WTC11 (cell line): ENCODE measurements at regions not wholly inside any gene's neighbourhood (a gene's known extent, or its start where the extent isn't known, plus 50 kb on each side); places are given as distances from the start of the nearest gene placed in this dataset.
"Not testable (repeated sequence)": the region's sequence is repeated elsewhere in the genome, so short reads cannot be mapped to it uniquely, and the experiment has no call there.

Experiments used
- ATAC-seq: fragments of 200-7000 bp; cut with Tn5 transposase; 2 replicates; pipeline ENCODE4 v1.10.0; 2021; ENCODE audit warnings: mild to moderate bottlenecking, moderate library complexity
- CTCF ChIA-PET: fragments of 300-600 bp; sonication (Branson Sonifier 250); formaldehyde crosslinking; loops from one replicate; lab custom pipeline; 2021; ENCODE audit warnings: antibody characterized with exemption; lab: Charles Lee
- POLR2A ChIA-PET: fragments of 350-600 bp; sonication (Branson Sonifier 250); formaldehyde crosslinking; loops from one replicate; lab custom pipeline; 2021; ENCODE audit warnings: antibody characterized with exemption; lab: Charles Lee
- DNase-seq: peaks from one replicate; pipeline ENCODE4 v3.0.0; 2021; ENCODE audit warnings: low spot score
- H3K27ac Mint-ChIP-seq: 2 replicates; pipeline ENCODE4 v1.8.0; 2021; ENCODE audit warnings: mixed read lengths
- H3K27me3 Mint-ChIP-seq: 2 replicates; pipeline ENCODE4 v1.8.0; 2021; ENCODE audit warnings: low read depth, mild to moderate bottlenecking, moderate library complexity, mixed read lengths
- H3K36me3 Mint-ChIP-seq: 2 replicates; pipeline ENCODE4 v1.8.0; 2021; ENCODE audit warnings: mixed read lengths
- H3K4me1 Mint-ChIP-seq: 2 replicates; pipeline ENCODE4 v1.8.0; 2022; ENCODE audit warnings: mixed read lengths
- H3K4me3 Mint-ChIP-seq: 2 replicates; pipeline ENCODE4 v1.8.0; 2021; ENCODE audit warnings: mild to moderate bottlenecking, moderate library complexity, mixed read lengths
- H3K9me3 Mint-ChIP-seq: 2 replicates; pipeline ENCODE4 v1.8.0; 2021; ENCODE audit warnings: mixed read lengths
- CBFB ChIP-seq: sonication (generic); formaldehyde crosslinking; IDR thresholded peaks from 2 replicates; pipeline ENCODE4 v1.8.1; 2022; ENCODE audit warnings: mild to moderate bottlenecking, low read depth, missing genetic modification reagents
- CDX4 ChIP-seq: fragments of 250-450 bp; sonication (Bioruptor Pico); IDR thresholded peaks from 2 replicates; pipeline ENCODE4 v1.9.0; 2021; ENCODE audit warnings: moderate library complexity, mild to moderate bottlenecking, inconsistent platforms, borderline replicate concordance
- CTCF ChIP-seq: fragments of 200-600 bp; IDR thresholded peaks from 2 replicates; pipeline ENCODE4 v1.8.0; 2022; ENCODE audit warnings: antibody characterized with exemption
- ELF4 ChIP-seq: sonication (generic); formaldehyde crosslinking; IDR thresholded peaks from 2 replicates; pipeline ENCODE4 v1.8.1; 2022; ENCODE audit warnings: low read depth, mild to moderate bottlenecking, moderate library complexity, missing genetic modification reagents
- ETV6 ChIP-seq: sonication (generic); formaldehyde crosslinking; IDR thresholded peaks from 2 replicates; pipeline ENCODE4 v1.8.1; 2022; ENCODE audit warnings: mild to moderate bottlenecking, missing genetic modification reagents
- FOXP1 ChIP-seq: sonication (generic); formaldehyde crosslinking; IDR thresholded peaks from 2 replicates; pipeline ENCODE4 v1.8.0; 2022; ENCODE audit warnings: missing genetic modification reagents, mild to moderate bottlenecking, moderate library complexity, borderline replicate concordance
- GABPB1 ChIP-seq: sonication (generic); formaldehyde crosslinking; IDR thresholded peaks from 2 replicates; pipeline ENCODE4 v1.8.1; 2023; ENCODE audit warnings: mild to moderate bottlenecking, missing genetic modification reagents
- IRF1 ChIP-seq: sonication (generic); formaldehyde crosslinking; IDR thresholded peaks from 2 replicates; pipeline ENCODE4 v1.8.0; 2023; ENCODE audit warnings: missing genetic modification reagents
- IRF2 ChIP-seq: sonication (generic); formaldehyde crosslinking; IDR thresholded peaks from 2 replicates; pipeline ENCODE4 v1.8.0; 2022; ENCODE audit warnings: low read depth, missing genetic modification reagents, borderline replicate concordance
- JAZF1 ChIP-seq: fragments of 250-450 bp; sonication (Bioruptor Pico); IDR thresholded peaks from 2 replicates; pipeline ENCODE4 v1.9.0; 2021; ENCODE audit warnings: moderate library complexity, mild to moderate bottlenecking, inconsistent platforms
- NFE2L1 ChIP-seq: sonication (generic); formaldehyde crosslinking; IDR thresholded peaks from 2 replicates; pipeline ENCODE4 v1.8.1; 2023; ENCODE audit warnings: missing genetic modification reagents
- NFYB ChIP-seq: sonication (generic); formaldehyde crosslinking; conservative IDR thresholded peaks from 2 replicates; pipeline ENCODE4 v1.8.0; 2022; ENCODE audit warnings: low read depth, missing genetic modification reagents
- PREB ChIP-seq: sonication (generic); formaldehyde crosslinking; IDR thresholded peaks from 2 replicates; pipeline ENCODE4 v1.8.1; 2022; ENCODE audit warnings: mild to moderate bottlenecking, missing genetic modification reagents, moderate library complexity, borderline replicate concordance
- PRRX2 ChIP-seq: fragments of 250-450 bp; sonication (Bioruptor Pico); IDR thresholded peaks from 2 replicates; pipeline ENCODE4 v1.8.0; 2021; ENCODE audit warnings: mild to moderate bottlenecking
- RELA ChIP-seq: sonication (generic); formaldehyde crosslinking; IDR thresholded peaks from 2 replicates; pipeline ENCODE4 v1.8.1; 2022; ENCODE audit warnings: missing genetic modification reagents, mild to moderate bottlenecking, borderline replicate concordance
- RORB ChIP-seq: fragments of 250-450 bp; sonication (Bioruptor Pico); IDR thresholded peaks from 2 replicates; pipeline ENCODE4 v1.9.0; 2021; ENCODE audit warnings: mild to moderate bottlenecking
- SOX15 ChIP-seq: fragments of 250-450 bp; sonication (Bioruptor Pico); IDR thresholded peaks from 2 replicates; pipeline ENCODE4 v1.9.0; 2021; ENCODE audit warnings: mild to moderate bottlenecking
- TEAD4 ChIP-seq: sonication (generic); formaldehyde crosslinking; IDR thresholded peaks from 2 replicates; pipeline ENCODE4 v1.8.0; 2022; ENCODE audit warnings: mild to moderate bottlenecking, missing genetic modification reagents
- USF2 ChIP-seq: sonication (generic); formaldehyde crosslinking; IDR thresholded peaks from 2 replicates; pipeline ENCODE4 v1.8.1; 2023; ENCODE audit warnings: mild to moderate bottlenecking, missing genetic modification reagents, moderate library complexity
- ZNF232 ChIP-seq: sonication (generic); formaldehyde crosslinking; IDR thresholded peaks from 2 replicates; pipeline ENCODE4 v1.8.0; 2022; ENCODE audit warnings: mild to moderate bottlenecking, missing genetic modification reagents
- ZNF263 ChIP-seq: sonication (generic); formaldehyde crosslinking; IDR thresholded peaks from 2 replicates; pipeline ENCODE4 v1.8.1; 2022; ENCODE audit warnings: low read depth, mild to moderate bottlenecking, moderate library complexity, missing genetic modification reagents
- ZNF416 ChIP-seq: fragments of 250-450 bp; sonication (Bioruptor Pico); IDR thresholded peaks from 2 replicates; pipeline ENCODE4 v1.9.0; 2021; ENCODE audit warnings: mild to moderate bottlenecking, inconsistent platforms
- ZNF671 ChIP-seq: fragments of 250-450 bp; sonication (Bioruptor Pico); IDR thresholded peaks from 2 replicates; pipeline ENCODE4 v1.8.0; 2021; ENCODE audit warnings: mild to moderate bottlenecking
- TF ChIP-seq, protein P1 (sequence below): sonication (generic); formaldehyde crosslinking; IDR thresholded peaks from 2 replicates; pipeline ENCODE4 v1.8.0; 2023; ENCODE audit warnings: mild to moderate bottlenecking, missing genetic modification reagents
- TF ChIP-seq, protein P2 (sequence below): sonication (generic); formaldehyde crosslinking; IDR thresholded peaks from 2 replicates; pipeline ENCODE4 v1.8.1; 2023; ENCODE audit warnings: mild to moderate bottlenecking, missing genetic modification reagents, moderate library complexity

DNA sequence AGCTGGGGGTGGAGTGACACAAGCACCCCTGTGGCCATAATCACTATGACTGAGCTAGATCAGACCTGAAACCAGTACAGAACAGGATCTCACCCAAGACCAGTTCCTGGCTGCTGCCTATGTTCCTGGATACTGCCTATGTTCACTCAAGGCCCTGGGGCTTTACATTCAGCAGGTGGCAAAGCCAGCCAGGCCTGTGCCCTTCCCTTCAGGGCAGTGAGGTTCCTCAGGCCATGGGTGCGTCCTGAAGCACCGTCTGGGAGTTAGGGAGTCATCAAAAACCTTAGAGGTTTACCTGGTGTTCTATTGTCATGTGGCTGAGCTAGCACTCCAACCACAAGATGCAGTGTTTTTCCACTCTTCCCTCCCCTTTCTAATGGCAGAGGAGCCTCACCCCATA is 419.8 kb downstream of the TMEM232 start:
- Mint-ChIP-seq H3K4me3 (no peak overlapping the region), H3K27me3 (no peaks in the 10 kb centered on the region), H3K9me3 (peaks cover 19% of the 10 kb centered on the region), H3K36me3 (no peaks in the 10 kb centered on the region), H3K4me1 (no peaks in the 10 kb centered on the region), H3K27ac (no peak overlapping the region)
- ChIA-PET POLR2A (no interaction called here), CTCF (no interaction called here)
- ATAC-seq (no peak), DNase-seq (no peak)
- TF ChIP-seq, protein P1, sequence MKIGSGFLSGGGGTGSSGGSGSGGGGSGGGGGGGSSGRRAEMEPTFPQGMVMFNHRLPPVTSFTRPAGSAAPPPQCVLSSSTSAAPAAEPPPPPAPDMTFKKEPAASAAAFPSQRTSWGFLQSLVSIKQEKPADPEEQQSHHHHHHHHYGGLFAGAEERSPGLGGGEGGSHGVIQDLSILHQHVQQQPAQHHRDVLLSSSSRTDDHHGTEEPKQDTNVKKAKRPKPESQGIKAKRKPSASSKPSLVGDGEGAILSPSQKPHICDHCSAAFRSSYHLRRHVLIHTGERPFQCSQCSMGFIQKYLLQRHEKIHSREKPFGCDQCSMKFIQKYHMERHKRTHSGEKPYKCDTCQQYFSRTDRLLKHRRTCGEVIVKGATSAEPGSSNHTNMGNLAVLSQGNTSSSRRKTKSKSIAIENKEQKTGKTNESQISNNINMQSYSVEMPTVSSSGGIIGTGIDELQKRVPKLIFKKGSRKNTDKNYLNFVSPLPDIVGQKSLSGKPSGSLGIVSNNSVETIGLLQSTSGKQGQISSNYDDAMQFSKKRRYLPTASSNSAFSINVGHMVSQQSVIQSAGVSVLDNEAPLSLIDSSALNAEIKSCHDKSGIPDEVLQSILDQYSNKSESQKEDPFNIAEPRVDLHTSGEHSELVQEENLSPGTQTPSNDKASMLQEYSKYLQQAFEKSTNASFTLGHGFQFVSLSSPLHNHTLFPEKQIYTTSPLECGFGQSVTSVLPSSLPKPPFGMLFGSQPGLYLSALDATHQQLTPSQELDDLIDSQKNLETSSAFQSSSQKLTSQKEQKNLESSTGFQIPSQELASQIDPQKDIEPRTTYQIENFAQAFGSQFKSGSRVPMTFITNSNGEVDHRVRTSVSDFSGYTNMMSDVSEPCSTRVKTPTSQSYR (CRISPR knock-in tag), result no peak
- no peak for TF ChIP-seq RORB (CRISPR knock-in tag)
- no peak for TF ChIP-seq ZNF263 (CRISPR knock-in tag)
- no peak for TF ChIP-seq ZNF232 (CRISPR knock-in tag)
- no peak for TF ChIP-seq GABPB1 (CRISPR knock-in tag)
- TF ChIP-seq ZNF416, result no peak
- TF ChIP-seq PRRX2 (CRISPR knock-in tag), result no peak
- no peak for TF ChIP-seq CTCF
- TF ChIP-seq SOX15 (CRISPR knock-in tag), result no peak
- no peak for TF ChIP-seq IRF2 (CRISPR knock-in tag)
- no peak for TF ChIP-seq NFYB (CRISPR knock-in tag)
- no peak for TF ChIP-seq ETV6
- TF ChIP-seq PREB (CRISPR knock-in tag), result no peak
- TF ChIP-seq CDX4, result no peak
- TF ChIP-seq TEAD4 (CRISPR knock-in tag), result no peak
- TF ChIP-seq IRF1, result no peak
- TF ChIP-seq NFE2L1 (CRISPR knock-in tag), result no peak
- no peak for TF ChIP-seq ELF4
- TF ChIP-seq, all 79 proteins: peak for 0

DNA sequence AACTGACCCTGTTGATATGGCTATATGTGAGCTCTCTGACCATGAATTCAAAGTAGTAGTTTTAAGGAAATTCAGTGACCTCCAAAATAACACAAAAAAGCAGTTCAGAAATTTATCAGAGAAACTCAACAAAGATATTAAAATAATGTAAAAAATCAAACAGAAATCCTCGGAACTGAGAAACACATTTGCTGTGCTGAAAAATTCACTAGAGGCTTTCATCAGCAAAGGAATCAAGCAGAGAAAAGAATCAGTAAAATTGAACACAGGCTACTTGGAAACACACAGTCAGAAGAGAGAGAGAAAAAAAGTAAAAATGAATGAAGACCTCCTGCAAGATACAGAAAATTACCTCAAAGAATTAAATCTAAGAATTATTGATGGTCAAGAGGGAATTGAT is 417.2 kb downstream of the TMEM232 start:
- no peak for ATAC-seq
- H3K27ac Mint-ChIP-seq, result no peak overlapping the region

GRCh38 chr5:110316566-110316965 is 409.9 kb downstream of the TMEM232 start:
- not testable (repeated sequence) for DNase-seq, H3K27ac Mint-ChIP-seq, H3K36me3 Mint-ChIP-seq, ATAC-seq, H3K4me3 Mint-ChIP-seq, H3K27me3 Mint-ChIP-seq, H3K9me3 Mint-ChIP-seq, H3K4me1 Mint-ChIP-seq
- POLR2A ChIA-PET, result interaction anchor here (0.6 kb wide), 1 partner anchor 260 kb away, joined by 3 read pairs; no protein-coding TSS in a partner anchor
- CTCF ChIA-PET, result interaction anchor here (1.1 kb wide), 1 partner anchor 17 kb away, joined by 5 read pairs; no protein-coding TSS in a partner anchor

More for the DNA sequence above, 417.2 kb downstream of the TMEM232 start:
- ChIA-PET CTCF (no interaction called here), POLR2A (no interaction called here)
- no peak for DNase-seq
- Mint-ChIP-seq H3K4me3 (no peak overlapping the region), H3K36me3 (no peaks in the 10 kb centered on the region), H3K9me3 (peaks cover 7% of the 10 kb centered on the region; the same call in 1 of the 2 replicates), H3K27me3 (no peaks in the 10 kb centered on the region), H3K4me1 (no peaks in the 10 kb centered on the region)
- no peak for TF ChIP-seq FOXP1 (CRISPR knock-in tag)
- TF ChIP-seq CBFB (CRISPR knock-in tag), result no peak
- TF ChIP-seq JAZF1 (CRISPR knock-in tag), result no peak
- no peak for TF ChIP-seq ZNF671 (CRISPR knock-in tag)
- TF ChIP-seq IRF1, result no peak
- TF ChIP-seq USF2 (CRISPR knock-in tag), result no peak
- no peak for TF ChIP-seq RELA (CRISPR knock-in tag)
- TF ChIP-seq ELF4, result no peak
- TF ChIP-seq, protein P2, sequence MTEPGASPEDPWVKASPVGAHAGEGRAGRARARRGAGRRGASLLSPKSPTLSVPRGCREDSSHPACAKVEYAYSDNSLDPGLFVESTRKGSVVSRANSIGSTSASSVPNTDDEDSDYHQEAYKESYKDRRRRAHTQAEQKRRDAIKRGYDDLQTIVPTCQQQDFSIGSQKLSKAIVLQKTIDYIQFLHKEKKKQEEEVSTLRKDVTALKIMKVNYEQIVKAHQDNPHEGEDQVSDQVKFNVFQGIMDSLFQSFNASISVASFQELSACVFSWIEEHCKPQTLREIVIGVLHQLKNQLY, result no peak
